HG03095 (cell line): ENCODE measurements at regions not wholly inside any gene's neighbourhood (a gene's known extent, or its start where the extent isn't known, plus 50 kb on each side); places are given as distances from the start of the nearest gene placed in this dataset.
"Not testable (repeated sequence)": the region's sequence is repeated elsewhere in the genome, so short reads cannot be mapped to it uniquely, and the experiment has no call there.

Source experiments
- ATAC-seq: cut with Tn5 transposase; IDR thresholded peaks from one replicate; pipeline ENCODE4 v1.9.1; 2021; ENCODE audit warnings: moderate library complexity; ENCODE audit not compliant: unreplicated experiment

- no peak for ATAC-seq
Measured at GRCh38 chr2:84373391-84373790, 85.7 kb downstream of the SUCLG1 start.

- ATAC-seq: no peak
Measured at GRCh38 chr2:84362541-84362940, 96.5 kb downstream of the SUCLG1 start.

GRCh38 chr2:84338069-84338468, 121.0 kb downstream of the SUCLG1 start:
- no peak for ATAC-seq

GRCh38 chr2:84327645-84328249, 131.3 kb downstream of the SUCLG1 start:
- no peak for ATAC-seq

GRCh38 chr2:84326831-84327432, 132.1 kb downstream of the SUCLG1 start:
- ATAC-seq: no peak

GRCh38 chr2:84323890-84324289, 135.2 kb downstream of the SUCLG1 start:
- ATAC-seq: no peak

- no peak for ATAC-seq
Measured at GRCh38 chr2:84320940-84321339, 138.1 kb downstream of the SUCLG1 start.

GRCh38 chr2:84319581-84319980, 139.5 kb downstream of the SUCLG1 start:
- ATAC-seq: no peak

- ATAC-seq: no peak
Measured at GRCh38 chr2:84317135-84317534, 141.9 kb downstream of the SUCLG1 start.

- peak; percentile 99 for ATAC-seq
Measured at GRCh38 chr2:84314901-84315330, 144.2 kb downstream of the SUCLG1 start.

GRCh38 chr2:84314250-84314649, 144.8 kb downstream of the SUCLG1 start:
- ATAC-seq: no peak

GRCh38 chr2:84309281-84309680, 149.8 kb downstream of the SUCLG1 start:
- ATAC-seq: no peak

GRCh38 chr2:84306361-84306760, 152.7 kb downstream of the SUCLG1 start:
- no peak for ATAC-seq

GRCh38 chr2:84302513-84303412, 156.3 kb downstream of the SUCLG1 start:
- ATAC-seq: peak; percentile 92

GRCh38 chr2:84301717-84302116, 157.4 kb downstream of the SUCLG1 start:
- no peak for ATAC-seq

- ATAC-seq: no peak
Measured at GRCh38 chr2:84300696-84301029, 158.4 kb downstream of the SUCLG1 start.

- not testable (repeated sequence) for ATAC-seq
Measured at GRCh38 chr2:84300001-84300695, 158.9 kb downstream of the SUCLG1 start.

- ATAC-seq: no peak
Measured at GRCh38 chr2:84299211-84299775, 159.8 kb downstream of the SUCLG1 start.

GRCh38 chr2:84297155-84297554, 161.9 kb downstream of the SUCLG1 start:
- no peak for ATAC-seq

GRCh38 chr2:84293791-84294380, 165.2 kb downstream of the SUCLG1 start:
- no peak for ATAC-seq

GRCh38 chr2:84292545-84292944, 166.5 kb downstream of the SUCLG1 start:
- ATAC-seq: no peak
